ENCODE measurements at regions not wholly inside any gene's neighbourhood (a gene's known extent, or its start where the extent isn't known, plus 50 kb on each side); places are given as distances from the start of the nearest gene placed in this dataset.
"Not testable (repeated sequence)": the region's sequence is repeated elsewhere in the genome, so short reads cannot be mapped to it uniquely, and the experiment has no call there.

- H3K27ac ChIP-seq = no peak overlapping the region
- no peak overlapping the region for H3K4me3 ChIP-seq
Measured at GRCh38 chr14:37870632-37871346, 275.4 kb downstream of the TTC6 start.

DNA sequence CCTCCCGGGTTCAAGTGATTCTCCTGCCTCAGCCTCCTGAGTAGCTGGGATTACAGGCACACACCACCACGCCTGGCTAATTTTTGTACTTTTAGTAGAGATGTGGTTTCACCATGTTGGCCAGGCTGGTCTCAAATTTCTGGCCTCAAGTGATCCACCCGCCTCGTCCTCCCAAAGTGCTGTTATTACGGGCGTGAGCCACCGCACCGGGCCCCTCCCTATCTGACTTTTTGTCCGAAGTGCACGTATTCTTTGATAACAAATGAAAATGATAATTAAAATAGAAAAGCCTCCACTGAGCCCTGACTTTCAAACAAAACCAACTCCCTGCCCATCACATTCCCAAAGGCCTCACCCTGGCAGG lies 278.6 kb downstream of the TTC6 start:
- not testable (repeated sequence) for H3K4me3 ChIP-seq, H3K27ac ChIP-seq

GRCh38 chr14:37874429-37875109 lies 279.1 kb downstream of the TTC6 start:
- Histone ChIP-seq H3K27ac (no peak overlapping the region), H3K4me3 (no peak overlapping the region)

GRCh38 chr14:37888234-37888633 lies 292.8 kb downstream of the TTC6 start:
- H3K4me3 ChIP-seq = no peak overlapping the region
- H3K27ac ChIP-seq = no peak overlapping the region

- Histone ChIP-seq H3K27ac (no peak overlapping the region), H3K4me3 (no peak overlapping the region)
Measured at GRCh38 chr14:37889087-37889486, 293.7 kb downstream of the TTC6 start.

DNA sequence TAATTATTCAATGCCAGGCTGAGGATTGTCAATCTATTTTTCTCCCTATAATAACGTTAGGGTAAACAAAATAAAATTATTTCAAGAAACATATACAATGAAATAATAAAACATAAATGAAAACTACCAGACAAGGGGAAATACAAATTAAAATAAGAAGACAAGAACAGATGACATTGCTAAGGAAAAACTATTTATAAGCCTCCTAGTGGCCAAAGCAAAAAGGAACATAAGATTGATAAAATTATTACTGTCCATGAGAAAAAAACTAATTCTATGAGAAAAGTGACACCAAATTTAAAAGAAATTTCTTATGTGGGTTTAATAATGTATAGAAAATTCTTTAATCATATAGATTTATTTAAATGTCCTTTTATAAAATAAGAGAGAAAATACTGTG lies 294.7 kb downstream of the TTC6 start:
- Histone ChIP-seq H3K27ac (no peak overlapping the region), H3K4me3 (no peak overlapping the region)

- not testable (repeated sequence) for H3K27ac ChIP-seq, H3K4me3 ChIP-seq
Measured at GRCh38 chr14:37891500-37891899, 296.1 kb downstream of the TTC6 start.

- Histone ChIP-seq H3K27ac (no peak overlapping the region), H3K4me3 (no peak overlapping the region)
Measured at GRCh38 chr14:37894463-37894862, 299.0 kb downstream of the TTC6 start.

- Histone ChIP-seq H3K27ac (no peak overlapping the region), H3K4me3 (no peak overlapping the region)
Measured at GRCh38 chr14:37899365-37899764, 303.9 kb downstream of the TTC6 start.

DNA sequence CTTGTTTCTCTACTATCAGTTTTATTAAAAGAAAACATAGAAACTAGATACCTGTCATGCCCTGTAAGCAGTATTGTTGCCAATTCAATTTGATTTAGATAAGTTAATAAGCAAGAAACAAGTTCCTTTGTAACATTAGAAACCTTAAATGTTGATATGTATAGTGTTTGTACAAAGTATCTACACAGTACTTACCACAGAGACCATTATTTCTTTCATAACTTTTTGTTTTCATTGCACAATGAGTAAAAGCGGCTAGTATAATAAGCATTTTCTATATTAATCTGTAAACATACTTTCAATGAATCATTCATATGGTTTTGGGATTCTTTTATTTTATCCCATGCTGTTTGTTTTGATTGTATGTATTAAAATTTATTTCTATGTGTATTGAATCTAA lies 305.1 kb downstream of the TTC6 start:
- Histone ChIP-seq H3K4me3 (no peak overlapping the region), H3K27ac (no peak overlapping the region)

GRCh38 chr14:37901978-37902377 lies 305.7 kb upstream of the SSTR1 start:
- H3K27ac ChIP-seq = peak overlapping the region in 4 of 21 experiments; percentile 29 to 59 (median 40)
- no peak overlapping the region for H3K4me3 ChIP-seq

DNA sequence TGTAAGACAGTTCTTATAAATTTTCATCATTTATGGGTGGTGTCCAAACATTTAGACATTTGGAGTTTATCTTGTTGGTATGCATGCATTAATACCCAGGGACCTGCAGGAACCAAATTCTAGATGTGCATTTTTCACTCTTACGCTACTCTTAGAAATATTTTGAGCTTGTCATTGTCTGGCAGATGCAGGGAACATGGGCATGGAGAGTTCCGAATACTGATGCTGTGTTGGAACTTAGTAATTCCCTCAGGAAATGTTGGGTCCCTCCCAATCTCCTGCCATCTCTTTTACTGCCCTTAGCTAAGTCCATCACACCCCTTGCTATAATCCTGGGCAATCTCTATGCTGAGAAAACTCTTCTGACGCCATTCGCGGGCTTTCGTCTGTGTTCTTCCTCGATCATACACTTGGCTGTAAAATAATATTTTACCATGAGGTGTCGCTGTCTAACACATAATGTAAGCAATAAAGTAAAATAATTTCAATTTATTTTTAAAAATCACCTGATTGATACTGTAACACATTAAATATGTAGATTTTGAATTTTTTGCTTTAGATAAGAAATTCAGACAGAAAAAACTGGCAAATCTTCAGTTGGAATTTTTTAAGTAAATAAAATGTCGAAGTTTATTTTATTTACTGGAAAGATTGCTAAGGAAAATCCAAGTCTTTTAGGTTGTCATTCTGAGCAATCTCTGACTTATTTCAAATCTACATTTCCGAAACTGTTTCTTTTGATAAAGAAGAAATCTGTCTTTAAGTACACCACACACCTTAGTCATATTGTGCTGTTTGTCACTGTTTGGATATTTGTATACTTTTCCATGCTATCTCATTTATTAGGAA lies 304.1 kb upstream of the SSTR1 start:
- Histone ChIP-seq H3K4me3 (no peak overlapping the region), H3K27ac (no peak overlapping the region)

GRCh38 chr14:37924622-37925021 lies 283.1 kb upstream of the SSTR1 start:
- Histone ChIP-seq H3K4me3 (no peak overlapping the region), H3K27ac (no peak overlapping the region)

DNA sequence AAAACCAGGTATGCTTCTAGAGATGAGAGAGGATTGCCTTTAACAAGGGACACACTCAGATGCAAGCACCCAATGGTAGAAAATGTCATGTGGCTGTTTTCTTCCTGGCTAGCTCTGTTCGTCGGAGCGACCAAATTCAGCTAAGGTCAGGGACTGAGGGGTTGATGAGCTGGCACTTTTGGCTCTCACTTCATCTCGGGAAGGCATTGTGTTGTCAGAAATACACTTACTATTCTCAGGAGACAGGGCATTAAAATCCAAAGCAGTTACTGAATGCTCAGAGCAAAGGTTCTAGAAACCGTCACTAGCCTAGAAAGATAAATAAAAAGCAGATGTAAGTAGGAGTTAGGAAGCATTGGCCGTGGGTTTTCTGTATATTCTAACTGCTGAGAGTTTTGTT lies 275.7 kb upstream of the SSTR1 start:
- Histone ChIP-seq H3K4me3 (no peak overlapping the region), H3K27ac (no peak overlapping the region)

DNA sequence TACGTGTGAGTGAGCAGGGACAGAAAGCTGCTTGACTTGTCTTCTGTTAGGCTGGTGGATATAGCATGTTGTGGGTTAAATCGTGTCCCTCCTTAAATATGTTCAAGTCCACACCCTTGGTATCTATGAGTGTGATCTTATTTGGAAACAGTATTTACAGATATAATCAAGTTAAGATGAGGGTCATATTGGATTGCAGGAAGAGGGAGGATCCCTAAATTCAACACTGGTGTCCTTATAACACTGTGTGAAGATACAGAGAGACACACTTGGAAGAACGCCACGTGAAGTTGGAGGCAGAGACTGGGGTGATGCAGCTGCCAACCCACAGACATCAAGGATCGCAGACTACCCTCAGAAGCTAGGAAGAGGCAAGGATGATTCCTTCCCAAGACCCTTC lies 275.2 kb upstream of the SSTR1 start:
- H3K27ac ChIP-seq = no peak overlapping the region
- H3K4me3 ChIP-seq = no peak overlapping the region

DNA sequence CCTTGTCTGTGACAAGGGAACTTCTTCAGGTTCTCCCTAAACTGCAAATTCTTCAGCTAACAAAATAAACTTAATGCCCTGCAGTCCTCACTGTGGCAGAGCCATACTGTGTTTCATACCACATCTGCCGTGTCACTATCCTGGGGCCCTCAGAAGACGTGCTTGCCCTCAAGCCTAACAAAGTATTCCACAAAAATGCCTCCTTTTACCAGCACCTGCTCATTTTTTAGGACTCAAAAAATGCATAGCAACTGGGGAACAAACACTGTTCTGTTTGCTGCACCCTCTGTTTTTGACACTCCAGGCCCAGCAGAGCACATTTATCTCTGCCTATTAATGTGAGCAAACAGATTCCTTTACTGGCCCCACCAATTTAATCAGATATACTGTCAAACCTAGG lies 270.7 kb upstream of the SSTR1 start:
- Histone ChIP-seq H3K4me3 (no peak overlapping the region), H3K27ac (no peak overlapping the region)

DNA sequence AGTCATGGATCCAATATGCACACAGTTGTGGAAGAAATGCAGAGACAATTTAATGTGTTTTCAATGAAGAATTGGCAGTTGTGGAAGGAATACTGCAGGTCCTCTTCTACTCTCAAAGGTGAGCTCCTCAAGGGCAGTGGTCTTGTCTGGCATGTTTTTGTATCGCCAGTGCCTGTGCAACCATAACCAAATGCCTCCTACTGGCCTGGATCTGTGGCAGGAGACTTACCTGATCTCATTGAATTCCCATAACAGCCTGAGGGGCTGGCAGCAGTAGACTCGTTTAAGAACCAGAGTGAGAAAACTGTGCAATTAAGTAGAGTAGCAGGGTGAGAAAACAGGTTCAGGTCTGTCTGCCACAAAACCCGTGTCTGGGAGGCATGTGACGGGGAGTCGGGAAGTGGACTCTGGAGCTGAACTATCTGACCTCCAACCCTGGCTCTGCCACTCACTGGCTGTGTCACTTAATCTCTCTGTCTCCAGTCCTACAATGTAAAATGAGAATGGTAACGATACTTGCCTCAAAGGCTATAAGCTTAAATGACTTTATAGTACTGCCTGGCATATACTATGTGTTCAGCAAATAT lies 268.2 kb upstream of the SSTR1 start:
- Histone ChIP-seq H3K4me3 (no peak overlapping the region), H3K27ac (no peak overlapping the region)

- Histone ChIP-seq H3K4me3 (no peak overlapping the region), H3K27ac (no peak overlapping the region)
Measured at GRCh38 chr14:37945959-37946358, 261.7 kb upstream of the SSTR1 start.

DNA sequence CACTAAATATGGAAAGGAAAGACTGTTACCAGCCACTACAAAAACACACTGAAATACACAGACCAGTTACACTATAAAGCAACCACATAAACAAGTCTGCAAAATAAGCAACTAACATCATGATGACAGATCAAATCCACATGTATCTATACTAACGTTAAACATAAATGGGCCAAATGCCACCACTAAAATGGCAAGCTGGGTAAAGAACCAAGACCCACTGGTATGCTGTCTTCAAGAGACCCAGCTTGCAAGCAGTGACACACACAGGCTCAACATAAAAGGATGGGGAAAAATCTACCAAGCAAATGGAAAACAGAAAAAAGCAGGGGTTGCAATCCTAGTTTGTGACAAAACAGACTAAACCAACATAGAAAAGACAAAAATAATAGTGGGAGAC lies 260.9 kb upstream of the SSTR1 start:
- H3K4me3 ChIP-seq = no peak overlapping the region
- no peak overlapping the region for H3K27ac ChIP-seq

DNA sequence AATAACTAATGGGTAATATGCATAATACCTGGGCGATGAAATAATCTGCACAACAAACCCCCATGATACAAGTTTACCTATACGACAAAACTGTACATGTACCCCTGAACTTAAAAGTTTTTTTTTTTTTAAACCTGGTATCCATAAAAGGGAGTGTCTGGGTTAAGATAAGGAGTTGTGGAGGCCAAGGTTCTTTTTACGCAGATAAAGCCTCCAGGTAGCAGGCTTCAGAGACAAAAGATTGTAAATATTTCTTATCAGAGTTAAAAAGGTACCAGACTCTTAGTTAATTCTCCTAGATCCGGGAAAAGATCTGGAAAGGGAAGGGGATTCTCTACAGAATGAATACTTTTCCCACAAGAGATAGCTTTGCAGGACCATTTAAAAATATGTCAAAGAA lies 259.4 kb upstream of the SSTR1 start:
- H3K27ac ChIP-seq = no peak overlapping the region
- no peak overlapping the region for H3K4me3 ChIP-seq
